ENCODE measurements at regions not wholly inside any gene's neighbourhood (a gene's known extent, or its start where the extent isn't known, plus 50 kb on each side); places are given as distances from the start of the nearest gene placed in this dataset.

GRCh38 chr11:89119426-89119825, 53.6 kb upstream of the GRM5 start:
- TF ChIP-seq POLR2A (IDR thresholded peaks at IDR 0.05; ENCODE audit: control extremely low read depth in 1 of 2, low read depth in 2 of 2, low read length in 2 of 2), result no peak
- no peak for TF ChIP-seq EGR1 (IDR thresholded peaks at IDR 0.05; ENCODE audit: borderline replicate concordance, low read depth, low read length)
- TF ChIP-seq JUND (IDR thresholded peaks at IDR 0.05; ENCODE audit: low read length), result no peak
- no peak for TF ChIP-seq EZH2 (IDR thresholded peaks at IDR 0.05; ENCODE audit: low read depth, low read length, severe bottlenecking)

All from H1 (cell line).